IMR-90 (cell line): ENCODE measurements at regions not wholly inside any gene's neighbourhood (a gene's known extent, or its start where the extent isn't known, plus 50 kb on each side); places are given as distances from the start of the nearest gene placed in this dataset.

Source experiments
- ATAC-seq: fragments of 200-7000 bp; cut with Tn5 transposase; 2 replicates; pipeline ENCODE4 v1.9.1; 2020; ENCODE audit warnings: low read depth, mild to moderate bottlenecking, moderate library complexity
- BruUV-seq: library from RNA; stranded (reverse); fragments of 400-500 nt; replicated peaks from 2 replicates; lab custom pipeline; 2021; lab: Mats Ljungman, UMichigan
- CTCF ChIA-PET: fragments of 300-600 bp; formaldehyde crosslinking; extraction: SDS; loops from one replicate; lab custom pipeline; 2021; ENCODE audit warnings: antibody characterized with exemption; lab: Yijun Ruan, JAX
- POLR2A ChIA-PET: fragments of 300-600 bp; sonication (Branson Sonifier 250); formaldehyde crosslinking; loops from one replicate; lab custom pipeline; 2022; ENCODE audit warnings: antibody characterized with exemption; ENCODE audit not compliant: unreplicated experiment; lab: Charles Lee
- DNase-seq: peaks from one replicate; pipeline ENCODE4 v3.0.0; 2013
- H2AFZ ChIP-seq: replicated peaks from 2 replicates; pipeline ENCODE3; 2013; ENCODE audit warnings: low read length, mild to moderate bottlenecking; ENCODE audit not compliant: poor library complexity
- H2AK5ac ChIP-seq: 2 replicates; pipeline ENCODE4 v1.6.1; 2013; ENCODE audit warnings: low read depth, low read length, inconsistent platforms
- H2AK9ac ChIP-seq: replicated peaks from 2 replicates; pipeline ENCODE3; 2013; ENCODE audit warnings: mild to moderate bottlenecking, low read depth, low read length, moderate library complexity; ENCODE audit not compliant: poor library complexity
- H2BK120ac ChIP-seq: 2 replicates; pipeline ENCODE4 v1.6.1; 2013; ENCODE audit warnings: low read depth, low read length, inconsistent platforms
- H2BK15ac ChIP-seq: 3 replicates; pipeline ENCODE4 v1.6.1; 2013; ENCODE audit warnings: low read depth, low read length, inconsistent platforms
- H2BK20ac ChIP-seq: 2 replicates; pipeline ENCODE4 v1.6.1; 2013; ENCODE audit warnings: low read depth, mild to moderate bottlenecking, inconsistent platforms, low read length, moderate library complexity
- H2BK5ac ChIP-seq: 2 replicates; pipeline ENCODE4 v1.6.1; 2013; ENCODE audit warnings: mild to moderate bottlenecking, low read depth, low read length, inconsistent platforms; ENCODE audit not compliant: poor library complexity, severe bottlenecking
- H3K14ac ChIP-seq: replicated peaks from 2 replicates; pipeline ENCODE4 v1.6.1; 2013; ENCODE audit warnings: low read depth, low read length, inconsistent platforms
- H3K18ac ChIP-seq: 2 replicates; pipeline ENCODE4 v1.6.1; 2013; ENCODE audit warnings: low read depth, low read length, control low read depth
- H3K23ac ChIP-seq: 2 replicates; pipeline ENCODE4 v1.6.1; 2013; ENCODE audit warnings: low read depth, low read length, inconsistent platforms
- H3K27ac ChIP-seq: 2 replicates; pipeline ENCODE4 v1.5.1; 2013; ENCODE audit warnings: mild to moderate bottlenecking, control low read depth, low read length; ENCODE audit not compliant: insufficient read depth
- H3K27me3 ChIP-seq: 2 replicates; pipeline ENCODE4 v1.6.1; 2013; ENCODE audit warnings: low read length; ENCODE audit not compliant: control insufficient read depth, insufficient read depth
- H3K36me3 ChIP-seq: 2 replicates; pipeline ENCODE4 v1.6.1; 2013; ENCODE audit warnings: low read length, mixed read lengths; ENCODE audit not compliant: control insufficient read depth, insufficient read depth
- H3K4ac ChIP-seq: 2 replicates; pipeline ENCODE4 v1.6.1; 2013; ENCODE audit warnings: low read depth, low read length, inconsistent platforms
- H3K4me1 ChIP-seq: 2 replicates; pipeline ENCODE4 v1.6.1; 2013; ENCODE audit warnings: low read length, mixed read lengths; ENCODE audit not compliant: control insufficient read depth, insufficient read depth
- H3K4me2 ChIP-seq: 2 replicates; pipeline ENCODE4 v1.6.1; 2013; ENCODE audit warnings: low read depth, mild to moderate bottlenecking, control low read depth, low read length, moderate library complexity
- H3K4me3 ChIP-seq: 2 replicates; pipeline ENCODE4 v1.5.1; 2013; ENCODE audit warnings: low read depth, mild to moderate bottlenecking, control low read depth, low read length, moderate library complexity; ENCODE audit not compliant: insufficient read depth
- H3K56ac ChIP-seq: 2 replicates; pipeline ENCODE4 v1.6.1; 2013; ENCODE audit warnings: low read length, inconsistent platforms; ENCODE audit not compliant: insufficient read depth; ENCODE audit errors: extremely low read depth
- H3K79me1 ChIP-seq, 2 experiments: 2 replicates each; pipeline ENCODE4 v1.6.1; 2013; ENCODE audit warnings: low read length in 2 of 2, inconsistent platforms in 1 of 2, low read depth in 1 of 2
- H3K9ac ChIP-seq: 2 replicates; pipeline ENCODE4 v1.6.1; 2013; ENCODE audit warnings: low read depth, low read length, control low read depth
- H3K9me1 ChIP-seq: 2 replicates; pipeline ENCODE4 v1.6.1; 2013; ENCODE audit warnings: low read length, inconsistent platforms; ENCODE audit not compliant: insufficient read depth
- H3K9me3 ChIP-seq: 2 replicates; pipeline ENCODE4 v1.6.1; 2013; ENCODE audit warnings: low read length; ENCODE audit not compliant: control insufficient read depth, insufficient read depth
- H4K20me1 ChIP-seq: 2 replicates; pipeline ENCODE4 v1.6.1; 2013; ENCODE audit warnings: low read length, inconsistent platforms; ENCODE audit not compliant: insufficient read depth
- H4K5ac ChIP-seq: 2 replicates; pipeline ENCODE4 v1.6.1; 2013; ENCODE audit warnings: mild to moderate bottlenecking, low read depth, low read length, control low read depth
- H4K8ac ChIP-seq, 2 experiments: 2 replicates each; pipeline ENCODE4 v1.6.1; 2013; ENCODE audit warnings: low read depth in 2 of 2, low read length in 2 of 2, control low read depth in 1 of 2, inconsistent platforms in 1 of 2
- H4K91ac ChIP-seq: 2 replicates; pipeline ENCODE4 v1.6.1; 2013; ENCODE audit warnings: low read depth, low read length, inconsistent platforms; ENCODE audit not compliant: insufficient read depth
- BHLHE40 ChIP-seq: fragments of 150-350 bp; IDR thresholded peaks from 2 replicates; pipeline ENCODE4 v1.6.1; 2016; ENCODE audit warnings: mild to moderate bottlenecking, low read depth, low read length
- CEBPB ChIP-seq: IDR thresholded peaks from 2 replicates; pipeline ENCODE4 v1.6.1; 2012; ENCODE audit warnings: low read depth, low read length, improper control_type of control experiment
- MAFK ChIP-seq: IDR thresholded peaks from 2 replicates; pipeline ENCODE4 v1.6.1; 2012; ENCODE audit warnings: low read depth, low read length, improper control_type of control experiment
- NFE2L2 ChIP-seq: fragments of 150-350 bp; IDR thresholded peaks from 2 replicates; pipeline ENCODE4 v1.6.1; 2016; ENCODE audit warnings: low read depth, mild to moderate bottlenecking, low read length
- SMC3 ChIP-seq: fragments of 150-350 bp; IDR thresholded peaks from 2 replicates; pipeline ENCODE4 v1.6.1; 2016; ENCODE audit warnings: low read depth, mild to moderate bottlenecking, antibody characterized with exemption, low read length, moderate library complexity
- WGBS, 2 experiments: methylation state at CpG; one replicate each; pipeline versions ENCODE4 v1.1.5 to v1.1.7; 2013; ENCODE audit warnings: missing lambda C conversion rate in 2 of 2; ENCODE audit not compliant: insufficient read length in 1 of 2; ENCODE audit errors: extremely low coverage in 2 of 2; 5-methylcytosine and 5-hydroxymethylcytosine counted together
- dilution Hi-C: fragments of 300-500 bp; cut with HindIII; formaldehyde crosslinking; loops from one replicate; pipeline ENCODE4 v1.14.3; 2018; ENCODE audit warnings: low sequenced_read_pairs; ENCODE audit not compliant: unreplicated experiment
- in situ Hi-C: fragments of 300-500 bp; cut with MboI; formaldehyde crosslinking; loops from 3 replicates; pipeline ENCODE4 v1.14.3; 2019; ENCODE audit warnings: low sequenced_read_pairs, inconsistent platforms, mixed read lengths
- intact Hi-C: fragments of 100-400 bp; cut with micrococcal nuclease; formaldehyde crosslinking; loops from 2 replicates; pipeline ENCODE4 v1.10.0; 2022

DNA sequence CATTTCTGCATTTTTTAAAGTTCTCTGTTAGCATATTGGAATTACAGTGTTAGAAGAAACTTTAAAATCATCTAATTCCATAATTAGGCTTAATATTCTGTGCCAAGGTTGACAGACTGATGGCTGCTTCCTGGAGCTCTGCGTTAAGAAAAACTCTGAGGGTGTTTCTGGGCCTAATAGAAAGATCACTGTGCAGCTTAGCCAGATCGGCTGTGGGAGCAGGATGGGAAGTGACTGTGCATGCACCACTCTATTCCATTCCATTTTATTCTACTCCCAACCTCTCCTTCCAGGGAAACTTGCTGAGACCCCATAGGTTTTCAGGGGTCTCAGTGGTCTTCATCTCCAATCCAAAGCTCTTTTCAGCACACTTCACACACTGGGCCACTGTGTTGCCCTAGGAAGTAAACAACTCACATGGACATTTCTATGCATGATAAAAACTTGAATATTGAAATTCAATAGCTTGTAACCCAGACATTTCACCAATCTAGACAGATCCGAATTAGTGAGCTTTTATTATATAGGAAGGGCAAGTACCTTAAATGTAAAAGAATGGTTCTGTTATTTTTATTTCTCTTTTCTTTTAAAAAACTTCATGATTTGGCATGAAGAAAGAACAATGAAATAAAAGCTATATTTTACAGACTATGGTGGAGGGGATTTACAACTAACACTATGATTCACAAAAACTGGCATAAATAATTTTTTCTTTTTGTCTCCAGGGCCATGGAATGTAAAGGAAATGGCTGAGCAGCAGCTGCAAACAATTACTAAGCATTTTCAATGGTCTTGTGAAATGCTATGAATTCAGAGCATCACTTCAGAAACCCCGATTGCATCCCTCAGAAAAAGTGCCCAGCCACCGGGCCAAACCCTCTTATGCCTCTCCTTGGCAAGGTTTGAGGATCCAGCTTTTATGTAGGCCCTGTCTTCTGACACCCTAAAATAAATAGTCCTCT lies 51.4 kb upstream of the DAB2 start:
- no CpG with 5 or more reads among the region's 5 CpGs for WGBS, 2 experiments
- peak overlapping the region; percentile 86 for H3K14ac ChIP-seq
- no peaks in the 10 kb centered on the region for H3K9me3 ChIP-seq
- H4K5ac ChIP-seq, result peak overlapping the region; percentile 81
- H2AK9ac ChIP-seq, result no peak overlapping the region
- H2BK20ac ChIP-seq, result peak overlapping the region; percentile 97
- peak overlapping the region; percentile 86 for H3K18ac ChIP-seq
- no peaks in the 10 kb centered on the region; a peak in 1 of 4 replicates for H3K79me1 ChIP-seq
- TF ChIP-seq SMC3, result no peak
- TF ChIP-seq MAFK, result peak; percentile 47
- TF ChIP-seq CEBPB, result peak; percentile 86
- peak; percentile 81 for TF ChIP-seq NFE2L2
- TF ChIP-seq BHLHE40, result no peak
- in situ Hi-C loops, result no loop called here
- H3K4ac ChIP-seq, result peak overlapping the region; percentile 94
- 0 out of 2 replicates have a peak overlapping the region, but pooled peaks have one; percentile 15 for H3K9ac ChIP-seq
- H2BK120ac ChIP-seq, result peak overlapping the region; percentile 96
- H3K56ac ChIP-seq, result peak overlapping the region; percentile 64; the same call in 1 of the 2 replicates
- peaks cover 6% of the 10 kb centered on the region for H3K9me1 ChIP-seq
- peak; percentile 42 for ATAC-seq
- peak overlapping the region; percentile 88 for H2BK5ac ChIP-seq
- peak overlapping the region; percentile 87; the same call in 1 of the 2 replicates for H3K27ac ChIP-seq
- BruUV-seq, result no TSS peak
- H3K4me2 ChIP-seq, result peak overlapping the region; percentile 39; the same call in 1 of the 2 replicates
- peak overlapping the region; percentile 61 to 89 for H4K8ac ChIP-seq
- peak overlapping the region; percentile 39; the same call in 1 of the 2 replicates for H3K23ac ChIP-seq
- H2BK15ac ChIP-seq, result peak overlapping the region; percentile 94; the same call in 2 of the 3 replicates
- H3K4me3 ChIP-seq, result no peak overlapping the region
- dilution Hi-C loops, result no loop called here
- peaks cover 11% of the 10 kb centered on the region for H3K4me1 ChIP-seq
- no peaks in the 10 kb centered on the region for H4K20me1 ChIP-seq
- intact Hi-C loops, result loop anchor here (1.0 to 5.0 kb wide), 2 partner anchors 46 to 51 kb away; no protein-coding TSS in a partner anchor
- H4K91ac ChIP-seq, result peak overlapping the region; percentile 85
- H2AK5ac ChIP-seq, result peak overlapping the region; percentile 49
- ChIA-PET CTCF (interaction anchor here (0.6 to 1.6 kb wide), 5 partner anchors 8 to 72 kb away, joined by 3 to 6 read pairs (median 3); partner anchors contain the start of gene DAB2), POLR2A (interaction anchor here (0.6 to 1.8 kb wide), 3 partner anchors 12 to 53 kb away, joined by 3 to 9 read pairs (median 3); no protein-coding TSS in a partner anchor)
- H3K27me3 ChIP-seq, result no peaks in the 10 kb centered on the region
- peak overlapping the region; percentile 69 for H2AFZ ChIP-seq
- H3K36me3 ChIP-seq, result no peaks in the 10 kb centered on the region
- peak; percentile 86 for DNase-seq
